Activated naive CD4-positive, alpha-beta T cell treated with anti-CD3 and anti-CD28 coated beads, Interleukin-2, amount 10 ng/mL, durations not matched to agents 7 days and 5 days (primary cell): ENCODE measurements at regions not wholly inside any gene's neighbourhood (a gene's known extent, or its start where the extent isn't known, plus 50 kb on each side); places are given as distances from the start of the nearest gene placed in this dataset.
A peak's percentile ranks its signal among the peaks of the same experiment; 100 is the strongest.

Experiments
- CTCF ChIA-PET: fragments of 350-600 bp; sonication (Branson Sonifier 250); formaldehyde crosslinking; loops from one replicate; lab custom pipeline; 2021; ENCODE audit warnings: antibody characterized with exemption; lab: Charles Lee
- DNase-seq: peaks from one replicate; pipeline ENCODE4 v3.0.0-alpha.2; 2020
- H3K27ac Mint-ChIP-seq: one replicate; pipeline ENCODE4 v1.8.0; 2021; ENCODE audit warnings: mild to moderate bottlenecking, moderate library complexity, mixed read lengths
- H3K27me3 Mint-ChIP-seq: one replicate; pipeline ENCODE4 v1.8.0; 2021; ENCODE audit warnings: mild to moderate bottlenecking, mixed read lengths
- H3K36me3 Mint-ChIP-seq: one replicate; pipeline ENCODE4 v1.8.0; 2021; ENCODE audit warnings: mixed read lengths
- H3K4me1 Mint-ChIP-seq: one replicate; pipeline ENCODE4 v1.8.0; 2021; ENCODE audit warnings: mixed read lengths
- H3K4me3 Mint-ChIP-seq: one replicate; pipeline ENCODE4 v1.8.0; 2021; ENCODE audit warnings: mild to moderate bottlenecking, moderate library complexity, mixed read lengths
- H3K9me3 Mint-ChIP-seq: one replicate; pipeline ENCODE4 v1.8.0; 2021; ENCODE audit warnings: mixed read lengths

DNA sequence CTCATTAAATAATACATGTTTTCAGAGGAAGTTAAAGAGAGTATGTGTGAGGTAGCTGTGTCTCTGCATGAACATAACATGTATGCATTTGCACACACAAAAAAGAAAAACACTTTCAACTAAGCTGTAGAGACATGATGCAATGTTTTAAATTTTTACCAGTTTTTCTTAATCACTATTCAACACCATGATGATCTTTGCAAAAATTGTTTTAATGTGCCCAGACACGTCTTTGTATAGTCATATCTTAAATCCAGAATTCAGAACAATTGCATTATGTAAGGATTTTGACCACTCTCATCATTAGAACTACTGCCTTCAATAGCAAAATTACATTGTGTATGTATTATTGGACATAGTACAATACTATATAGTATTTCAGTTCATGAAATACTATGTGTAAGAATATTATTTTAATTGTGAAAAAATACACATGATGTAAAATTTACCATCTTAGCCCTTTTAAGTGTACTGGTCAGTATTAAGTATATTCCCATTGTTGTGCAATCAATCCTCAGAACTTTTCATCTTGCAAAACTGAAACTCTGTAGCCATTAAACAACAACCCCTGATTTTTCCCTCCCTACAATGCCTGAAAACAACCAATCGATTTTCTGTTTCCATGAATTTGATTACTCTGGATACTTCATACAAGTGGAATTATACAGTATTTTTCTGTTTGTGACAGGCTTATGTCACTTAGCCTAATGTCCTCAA is 104.5 kb upstream of the ACVR2A start:
- no peaks in the 10 kb centered on the region for H3K4me1 Mint-ChIP-seq
- no peak overlapping the region for H3K27ac Mint-ChIP-seq
- H3K36me3 Mint-ChIP-seq, result no peaks in the 10 kb centered on the region
- CTCF ChIA-PET, result no interaction called here
- DNase-seq, result no peak
- H3K27me3 Mint-ChIP-seq, result no peaks in the 10 kb centered on the region
- peaks cover 7% of the 10 kb centered on the region for H3K9me3 Mint-ChIP-seq
- H3K4me3 Mint-ChIP-seq, result no peak overlapping the region

DNA sequence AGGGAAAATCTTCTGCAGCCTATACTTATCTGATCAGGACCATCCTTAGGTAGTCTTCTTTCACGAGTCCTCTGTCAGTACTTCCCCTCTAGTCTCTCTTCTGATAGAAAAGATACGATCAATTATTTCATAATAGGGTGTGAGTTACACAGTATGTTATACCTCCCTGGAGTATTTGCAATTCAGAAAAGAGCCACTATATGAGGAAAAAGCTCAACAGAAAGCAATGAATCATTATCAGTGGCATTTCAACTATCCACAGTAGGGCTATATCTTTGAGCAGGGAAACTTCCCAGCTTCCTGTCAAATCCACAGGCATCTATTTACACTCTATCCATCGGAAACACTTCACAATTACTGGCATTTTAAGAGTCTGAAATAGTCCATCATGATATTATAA is 105.3 kb upstream of the ACVR2A start:
- Mint-ChIP-seq H3K27ac (no peak overlapping the region), H3K27me3 (no peaks in the 10 kb centered on the region), H3K36me3 (no peaks in the 10 kb centered on the region), H3K4me1 (no peaks in the 10 kb centered on the region), H3K4me3 (no peak overlapping the region), H3K9me3 (peaks cover 7% of the 10 kb centered on the region)
- CTCF ChIA-PET, result no interaction called here
- DNase-seq, result no peak

DNA sequence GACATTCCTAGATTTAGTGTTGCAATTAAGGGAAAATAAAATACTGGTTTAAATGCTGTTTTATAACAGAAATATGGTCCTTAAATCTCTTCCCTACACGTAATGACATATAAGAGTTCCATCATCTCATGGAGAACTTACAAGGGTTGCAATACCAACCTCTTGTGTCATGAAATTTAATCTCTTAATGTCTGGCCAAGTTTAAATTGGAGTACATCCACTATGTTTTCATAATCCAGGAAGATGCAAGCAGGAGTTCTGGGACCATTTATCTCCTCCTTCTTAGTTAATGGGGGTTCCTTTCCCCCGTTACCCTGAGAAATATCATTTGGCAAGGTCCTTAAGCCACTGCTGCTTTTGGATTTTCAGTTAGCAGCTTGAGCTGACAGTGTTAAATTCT is 126.0 kb upstream of the ACVR2A start:
- Mint-ChIP-seq H3K27ac (no peak overlapping the region), H3K4me3 (no peak overlapping the region), H3K4me1 (no peaks in the 10 kb centered on the region), H3K36me3 (no peaks in the 10 kb centered on the region), H3K27me3 (no peaks in the 10 kb centered on the region), H3K9me3 (no peaks in the 10 kb centered on the region)
- CTCF ChIA-PET, result no interaction called here
- no peak for DNase-seq

DNA sequence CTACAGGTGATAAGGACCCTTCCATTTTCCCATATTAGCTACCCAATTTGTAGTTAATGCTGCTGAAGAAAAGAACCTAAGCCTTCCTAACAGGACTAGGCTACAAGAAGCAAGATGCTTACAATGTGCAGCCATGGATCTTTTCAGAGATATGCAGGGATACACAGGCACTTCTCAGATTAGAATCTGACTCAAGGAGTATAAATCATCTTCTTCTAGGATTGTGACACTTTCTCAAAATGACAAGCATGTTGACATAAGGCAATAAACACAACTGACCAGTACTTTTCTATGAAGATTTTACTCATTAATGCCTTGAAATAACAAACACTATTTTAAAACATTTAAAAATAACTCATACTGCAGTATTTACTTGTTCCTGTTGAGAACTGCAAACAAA is 127.9 kb upstream of the ACVR2A start:
- H3K36me3 Mint-ChIP-seq, result peaks cover 6% of the 10 kb centered on the region
- no peaks in the 10 kb centered on the region for H3K4me1 Mint-ChIP-seq
- no peak for DNase-seq
- no peak overlapping the region for H3K4me3 Mint-ChIP-seq
- no peak overlapping the region for H3K27ac Mint-ChIP-seq
- CTCF ChIA-PET, result no interaction called here
- H3K9me3 Mint-ChIP-seq, result peaks cover 9% of the 10 kb centered on the region
- no peaks in the 10 kb centered on the region for H3K27me3 Mint-ChIP-seq

DNA sequence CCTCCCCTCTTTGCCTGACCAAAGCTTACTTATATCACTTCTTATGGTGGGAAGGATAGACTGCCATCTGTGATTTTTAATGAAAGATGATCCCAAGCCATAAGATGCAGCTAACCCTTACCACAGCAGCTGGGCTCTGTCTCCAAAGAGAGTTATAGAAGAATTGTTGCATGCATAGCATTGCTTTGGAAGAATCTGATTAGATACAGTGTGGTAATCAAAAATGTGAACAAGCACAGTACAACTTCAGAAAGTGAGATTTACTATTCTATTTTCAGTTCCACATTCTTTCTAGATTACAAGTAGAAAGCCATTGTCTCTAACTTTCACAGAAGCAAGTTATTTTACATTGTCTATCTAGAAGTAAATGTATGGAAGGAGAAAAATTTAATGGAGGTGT is 129.0 kb upstream of the ACVR2A start:
- H3K4me1 Mint-ChIP-seq, result no peaks in the 10 kb centered on the region
- H3K4me3 Mint-ChIP-seq, result no peak overlapping the region
- H3K9me3 Mint-ChIP-seq, result peaks cover 11% of the 10 kb centered on the region
- DNase-seq, result no peak
- CTCF ChIA-PET, result interaction anchor here (0.6 kb wide), 1 partner anchor 340 kb away, joined by 3 read pairs; no protein-coding TSS in a partner anchor
- no peaks in the 10 kb centered on the region for H3K27me3 Mint-ChIP-seq
- no peak overlapping the region for H3K27ac Mint-ChIP-seq
- H3K36me3 Mint-ChIP-seq, result peaks cover 9% of the 10 kb centered on the region

DNA sequence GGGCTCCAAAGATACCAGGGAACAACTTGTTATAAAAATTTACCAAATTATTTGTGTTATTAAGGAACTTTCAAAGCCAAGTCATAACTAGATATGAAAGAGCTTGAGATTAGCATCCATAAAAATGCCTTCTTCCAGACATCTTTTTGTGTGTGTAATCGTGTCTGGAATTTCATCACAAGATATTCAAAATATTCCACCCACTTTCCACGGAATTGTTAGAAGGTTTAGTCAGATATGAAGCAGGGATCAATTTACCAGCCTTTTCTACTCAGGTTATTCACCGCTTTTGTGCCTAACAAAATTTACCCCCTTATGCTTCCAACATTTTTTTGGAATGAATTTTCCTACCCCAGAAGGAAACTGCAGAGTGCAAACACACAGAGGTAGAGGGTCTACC is 130.2 kb upstream of the ACVR2A start:
- Mint-ChIP-seq H3K9me3 (peaks cover 12% of the 10 kb centered on the region), H3K4me3 (no peak overlapping the region), H3K4me1 (no peaks in the 10 kb centered on the region), H3K36me3 (peaks cover 9% of the 10 kb centered on the region), H3K27me3 (no peaks in the 10 kb centered on the region), H3K27ac (no peak overlapping the region)
- DNase-seq, result no peak
- CTCF ChIA-PET, result no interaction called here

DNA sequence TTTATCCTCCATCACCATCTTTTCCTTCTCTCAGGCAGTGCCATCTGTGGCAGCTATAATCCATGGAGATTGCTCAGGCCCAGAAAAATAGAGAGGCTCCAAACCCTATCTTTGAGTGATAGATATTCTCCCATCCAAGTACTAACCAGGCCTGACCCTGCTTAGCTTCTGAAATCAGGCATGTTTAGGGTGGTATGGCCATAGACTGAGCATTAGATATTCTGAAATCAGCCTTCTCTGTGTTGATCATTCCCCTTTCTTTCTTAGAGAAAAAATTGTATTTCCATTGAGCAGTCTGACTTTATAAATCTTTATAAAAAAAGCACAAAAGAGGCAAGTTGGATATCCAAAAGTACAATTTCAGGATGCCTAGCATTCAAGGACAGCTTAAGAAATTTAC is 131.5 kb upstream of the ACVR2A start:
- H3K27me3 Mint-ChIP-seq, result no peaks in the 10 kb centered on the region
- H3K4me3 Mint-ChIP-seq, result no peak overlapping the region
- CTCF ChIA-PET, result no interaction called here
- peaks cover 12% of the 10 kb centered on the region for H3K9me3 Mint-ChIP-seq
- no peaks in the 10 kb centered on the region for H3K4me1 Mint-ChIP-seq
- no peak for DNase-seq
- peaks cover 9% of the 10 kb centered on the region for H3K36me3 Mint-ChIP-seq
- peak overlapping the region; percentile 20 for H3K27ac Mint-ChIP-seq

DNA sequence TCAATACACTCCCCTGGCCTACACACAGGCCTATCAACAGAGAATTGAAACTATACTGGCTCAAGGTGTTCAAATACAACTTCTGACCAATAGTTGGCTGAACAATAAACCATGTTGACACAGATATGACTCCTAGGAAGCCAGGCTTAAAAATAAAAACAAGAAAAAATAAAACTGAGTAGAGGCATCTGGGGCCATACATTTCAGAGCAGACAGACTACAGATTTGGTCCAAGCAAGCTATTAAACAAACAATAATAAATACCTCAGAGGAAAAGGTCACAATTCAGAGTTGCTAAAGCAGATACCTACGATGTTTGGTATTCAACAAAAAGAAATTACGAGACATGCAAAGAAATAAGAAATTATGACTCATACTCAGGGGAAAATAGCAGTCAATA is 132.8 kb upstream of the ACVR2A start:
- Mint-ChIP-seq H3K9me3 (peaks cover 18% of the 10 kb centered on the region), H3K36me3 (peaks cover 9% of the 10 kb centered on the region), H3K4me1 (no peaks in the 10 kb centered on the region), H3K27me3 (no peaks in the 10 kb centered on the region), H3K27ac (no peak overlapping the region), H3K4me3 (no peak overlapping the region)
- CTCF ChIA-PET, result no interaction called here
- no peak for DNase-seq

DNA sequence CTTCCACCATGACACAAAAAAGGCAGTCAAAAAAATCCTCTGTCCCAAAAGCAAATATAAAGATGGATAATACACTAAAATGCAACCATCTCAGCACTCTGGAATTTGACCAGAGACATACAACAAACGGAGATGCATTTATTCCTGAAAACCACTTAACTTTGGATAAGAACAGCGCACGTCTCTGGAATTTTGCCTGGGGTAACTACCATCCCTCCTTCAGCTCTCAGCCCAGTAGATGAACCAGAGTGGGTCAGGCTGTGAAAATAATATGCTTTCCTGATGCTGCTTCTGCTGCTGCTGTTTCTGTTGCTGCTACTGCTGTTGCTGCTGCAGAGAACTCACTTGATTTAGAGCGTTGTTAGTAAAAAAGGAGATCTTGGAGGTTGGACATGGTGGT is 133.8 kb upstream of the ACVR2A start:
- H3K27ac Mint-ChIP-seq, result no peak overlapping the region
- CTCF ChIA-PET, result interaction anchor here (1.2 kb wide), 1 partner anchor 111 kb away, joined by 3 read pairs; no protein-coding TSS in a partner anchor
- peaks cover 9% of the 10 kb centered on the region for H3K36me3 Mint-ChIP-seq
- no peak overlapping the region for H3K4me3 Mint-ChIP-seq
- H3K4me1 Mint-ChIP-seq, result no peaks in the 10 kb centered on the region
- DNase-seq, result no peak
- H3K27me3 Mint-ChIP-seq, result no peaks in the 10 kb centered on the region
- H3K9me3 Mint-ChIP-seq, result peaks cover 19% of the 10 kb centered on the region

DNA sequence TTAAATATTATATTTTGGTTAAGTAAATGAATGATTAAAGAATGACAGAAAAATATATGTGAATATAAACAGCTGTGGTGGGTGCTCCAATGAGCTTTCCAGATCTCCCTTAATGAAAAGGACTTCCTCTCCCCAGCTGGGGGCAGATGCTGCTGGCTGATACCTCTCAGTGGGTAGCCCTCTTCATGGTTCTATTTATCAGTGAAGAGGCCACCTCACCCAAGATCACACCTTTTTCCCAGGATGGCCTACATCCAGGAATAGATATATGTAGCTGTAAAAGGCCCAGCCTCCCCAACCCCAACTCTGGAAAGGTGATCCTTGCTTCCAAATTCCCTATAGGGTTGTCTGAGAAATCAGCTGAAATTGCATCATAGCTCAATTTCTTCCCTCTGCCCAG is 135.2 kb upstream of the ACVR2A start:
- Mint-ChIP-seq H3K9me3 (peaks cover 22% of the 10 kb centered on the region), H3K4me1 (no peaks in the 10 kb centered on the region)
- CTCF ChIA-PET, result no interaction called here

DNA sequence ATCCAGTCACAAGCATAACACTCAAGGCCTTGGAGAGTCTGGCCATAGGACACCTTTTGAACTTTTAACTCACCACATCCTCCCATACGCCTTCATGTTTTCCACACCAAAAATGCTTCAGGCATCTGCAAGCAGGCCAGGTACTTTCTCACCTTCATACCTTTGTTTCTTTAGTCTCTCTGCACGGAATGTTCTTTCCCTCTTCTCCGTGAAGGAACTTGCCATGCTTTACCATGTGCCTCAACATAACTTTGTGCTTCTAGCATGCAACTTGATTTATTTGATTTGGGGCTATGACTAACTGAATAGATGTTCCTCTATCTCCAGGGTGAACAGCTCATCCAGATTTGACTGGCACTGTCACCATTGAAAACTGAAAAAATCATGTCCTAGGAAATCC is 141.7 kb upstream of the ACVR2A start:
- Mint-ChIP-seq H3K4me3 (no peak overlapping the region), H3K36me3 (no peaks in the 10 kb centered on the region)

More for the DNA sequence above, 135.2 kb upstream of the ACVR2A start:
- no peak for DNase-seq
- H3K27me3 Mint-ChIP-seq, result no peaks in the 10 kb centered on the region
- H3K4me3 Mint-ChIP-seq, result no peak overlapping the region
- no peak overlapping the region for H3K27ac Mint-ChIP-seq
- peaks cover 9% of the 10 kb centered on the region for H3K36me3 Mint-ChIP-seq

DNA sequence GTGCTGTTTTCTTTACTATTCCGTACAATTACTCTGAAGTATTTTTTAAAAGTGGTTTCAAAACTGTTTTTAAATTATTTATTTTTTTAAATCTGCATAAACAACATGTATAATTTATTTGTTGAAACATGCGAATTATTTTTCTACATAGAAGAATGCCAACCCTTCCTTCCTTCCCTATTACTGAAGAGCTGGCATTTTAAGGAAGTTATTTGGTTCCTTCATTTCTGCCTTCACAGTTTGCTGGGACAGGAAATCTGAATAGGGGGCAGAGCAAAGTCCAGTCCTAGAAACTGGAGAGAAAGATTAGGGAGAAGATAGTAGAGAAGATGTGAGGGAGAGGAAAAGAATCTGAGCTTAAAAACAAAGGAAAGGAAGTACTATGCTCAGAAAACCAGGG is 146.7 kb upstream of the ACVR2A start:
- CTCF ChIA-PET, result no interaction called here
- Mint-ChIP-seq H3K36me3 (no peaks in the 10 kb centered on the region), H3K27me3 (peaks cover 4% of the 10 kb centered on the region), H3K27ac (no peak overlapping the region), H3K4me1 (no peaks in the 10 kb centered on the region), H3K4me3 (no peak overlapping the region), H3K9me3 (no peaks in the 10 kb centered on the region)
- DNase-seq, result no peak

More for the DNA sequence above, 141.7 kb upstream of the ACVR2A start:
- no peaks in the 10 kb centered on the region for H3K4me1 Mint-ChIP-seq
- CTCF ChIA-PET, result no interaction called here
- H3K27ac Mint-ChIP-seq, result no peak overlapping the region
- no peak for DNase-seq
- H3K27me3 Mint-ChIP-seq, result no peaks in the 10 kb centered on the region
- H3K9me3 Mint-ChIP-seq, result peaks cover 10% of the 10 kb centered on the region

DNA sequence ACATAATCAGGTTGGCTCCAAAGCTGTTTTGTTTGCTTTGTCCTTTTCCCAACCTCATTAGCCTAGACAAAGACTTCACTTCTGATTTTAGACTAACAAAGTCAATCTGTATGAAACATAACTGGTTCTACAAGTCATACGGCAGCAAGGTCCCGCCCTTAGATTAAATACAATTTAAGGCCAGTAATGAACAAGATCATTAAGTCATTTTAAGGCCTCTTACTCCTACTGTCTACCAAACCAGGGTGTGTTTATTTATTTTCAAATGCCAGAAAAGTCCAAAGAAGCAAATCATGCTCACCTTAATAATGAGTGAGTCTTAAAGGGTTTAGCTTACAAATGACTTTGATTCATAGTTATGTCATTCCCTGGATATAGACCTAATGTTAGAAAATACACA is 148.4 kb upstream of the ACVR2A start:
- Mint-ChIP-seq H3K4me1 (no peaks in the 10 kb centered on the region), H3K36me3 (no peaks in the 10 kb centered on the region), H3K27me3 (peaks cover 4% of the 10 kb centered on the region), H3K9me3 (no peaks in the 10 kb centered on the region), H3K4me3 (no peak overlapping the region), H3K27ac (no peak overlapping the region)
- DNase-seq, result no peak
- CTCF ChIA-PET, result no interaction called here

DNA sequence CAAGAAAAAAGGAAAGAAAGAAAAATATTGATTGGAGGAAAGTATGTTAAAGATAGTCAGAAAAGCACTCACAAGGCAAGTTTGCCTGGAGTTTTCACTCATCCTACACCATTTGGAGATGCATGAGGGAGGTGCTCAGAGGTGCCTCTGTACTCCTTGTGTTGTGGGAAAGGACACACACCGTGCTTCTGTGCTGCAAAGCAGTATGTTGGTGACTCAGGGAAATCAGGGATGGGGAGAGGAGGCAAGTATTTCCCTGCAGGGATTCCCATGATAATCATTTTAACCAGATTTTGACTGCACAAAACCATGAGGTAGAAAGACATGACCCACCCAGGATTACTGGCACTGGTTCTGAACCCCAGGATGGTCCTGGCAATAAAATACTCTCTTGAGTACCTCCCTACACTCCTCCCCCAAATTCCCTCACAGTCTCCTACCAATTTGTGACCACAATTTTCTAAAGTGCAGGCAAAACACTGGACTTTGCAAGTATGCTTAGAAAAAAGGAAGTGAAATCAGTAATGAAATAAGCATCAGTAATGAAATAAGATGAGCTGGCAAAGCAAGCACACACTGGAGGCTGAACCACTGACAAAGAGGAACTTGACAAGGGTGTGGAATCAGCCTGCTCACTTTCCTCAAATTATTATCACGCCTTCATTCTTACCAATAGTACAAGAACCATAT is 155.5 kb upstream of the ACVR2A start:
- Mint-ChIP-seq H3K27ac (no peak overlapping the region), H3K4me3 (no peak overlapping the region), H3K4me1 (no peaks in the 10 kb centered on the region), H3K9me3 (peaks cover 2% of the 10 kb centered on the region), H3K36me3 (no peaks in the 10 kb centered on the region), H3K27me3 (peaks cover 9% of the 10 kb centered on the region)
- CTCF ChIA-PET, result no interaction called here
- DNase-seq, result no peak

DNA sequence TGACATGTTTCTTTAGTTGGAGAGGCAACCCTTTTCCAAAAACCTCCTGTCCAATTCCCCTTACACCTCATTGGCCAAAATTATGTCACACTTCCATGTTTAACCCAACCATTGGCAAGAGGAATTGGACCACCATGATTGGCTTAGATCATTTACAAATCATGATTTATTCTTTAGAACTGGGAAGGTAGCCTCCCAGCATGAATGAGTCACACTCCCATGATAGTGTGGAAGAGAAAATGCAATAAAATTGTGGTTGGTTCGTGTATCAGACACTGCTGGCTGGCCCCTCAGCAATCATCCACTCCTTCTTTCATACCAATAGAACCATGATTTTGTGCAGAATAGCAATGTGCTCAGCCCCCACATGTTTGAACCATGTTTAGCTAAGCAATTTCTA is 156.6 kb upstream of the ACVR2A start:
- peaks cover 5% of the 10 kb centered on the region for H3K27me3 Mint-ChIP-seq
- H3K4me3 Mint-ChIP-seq, result no peak overlapping the region
- CTCF ChIA-PET, result no interaction called here
- DNase-seq, result no peak
- H3K36me3 Mint-ChIP-seq, result no peaks in the 10 kb centered on the region
- H3K9me3 Mint-ChIP-seq, result peaks cover 2% of the 10 kb centered on the region
- no peaks in the 10 kb centered on the region for H3K4me1 Mint-ChIP-seq
- H3K27ac Mint-ChIP-seq, result no peak overlapping the region
